Epithelial cell of esophagus (primary cell): ENCODE measurements at regions not wholly inside any gene's neighbourhood (a gene's known extent, or its start where the extent isn't known, plus 50 kb on each side); places are given as distances from the start of the nearest gene placed in this dataset.
A peak's percentile ranks its signal among the peaks of the same experiment; 100 is the strongest.

Experiments
- DNase-seq: peaks from one replicate; pipeline ENCODE4 v3.0.0; 2010; ENCODE audit warnings: low read depth
- H3K4me3 ChIP-seq: 2 replicates; pipeline ENCODE4 v1.5.1; 2011; ENCODE audit warnings: mild to moderate bottlenecking, low read length, control low read depth
- CTCF ChIP-seq: IDR thresholded peaks from 2 replicates; pipeline ENCODE4 v1.5.1; 2011; ENCODE audit warnings: low read depth, mild to moderate bottlenecking, low read length, control low read depth, inconsistent platforms; ENCODE audit not compliant: insufficient read depth; ENCODE audit errors: missing control alignments

GRCh38 chr16:56075732-56076388 is 115.4 kb upstream of the GNAO1 start:
- DNase-seq: no peak
- H3K4me3 ChIP-seq: no peak overlapping the region
- TF ChIP-seq CTCF: no peak

- DNase-seq: no peak
- H3K4me3 ChIP-seq: no peak overlapping the region
- no peak for TF ChIP-seq CTCF
These were observed 117.8 kb upstream of the GNAO1 start for GRCh38 chr16:56073508-56073907.

- no peak for TF ChIP-seq CTCF
- no peak for DNase-seq
- H3K4me3 ChIP-seq: no peak overlapping the region
These were observed 119.2 kb upstream of the GNAO1 start for GRCh38 chr16:56072096-56072495.

- no peak overlapping the region for H3K4me3 ChIP-seq
- peak; percentile 71 for DNase-seq
- TF ChIP-seq CTCF: no peak
These were observed 122.5 kb upstream of the GNAO1 start for GRCh38 chr16:56068816-56069215.

- no peak for DNase-seq
- TF ChIP-seq CTCF: no peak
- H3K4me3 ChIP-seq: no peak overlapping the region
These were observed 123.0 kb upstream of the GNAO1 start for GRCh38 chr16:56068314-56068713.

- no peak for TF ChIP-seq CTCF
- DNase-seq: no peak
- H3K4me3 ChIP-seq: no peak overlapping the region
These were observed 123.9 kb upstream of the GNAO1 start for GRCh38 chr16:56067406-56067805.

- TF ChIP-seq CTCF: no peak
- DNase-seq: no peak
- H3K4me3 ChIP-seq: no peak overlapping the region
These were observed 124.7 kb upstream of the GNAO1 start for GRCh38 chr16:56066617-56067016.
